ENCODE measurements at regions not wholly inside any gene's neighbourhood (a gene's known extent, or its start where the extent isn't known, plus 50 kb on each side); places are given as distances from the start of the nearest gene placed in this dataset.

GRCh38 chr10:110376021-110376766 lies 71.5 kb upstream of the SMNDC1 start:
- DNase-seq = no peak

- no peak for DNase-seq
Observed at GRCh38 chr10:110376767-110377160, 72.0 kb upstream of the SMNDC1 start.

GRCh38 chr10:110378006-110378405 lies 73.3 kb upstream of the SMNDC1 start:
- DNase-seq = no peak

- no peak for DNase-seq
Observed at GRCh38 chr10:110378533-110379108, 73.9 kb upstream of the SMNDC1 start.

GRCh38 chr10:110379831-110380230 lies 75.1 kb upstream of the SMNDC1 start:
- DNase-seq = no peak

- DNase-seq = no peak
Observed at GRCh38 chr10:110380293-110380692, 75.6 kb upstream of the SMNDC1 start.

- DNase-seq = no peak
Observed at GRCh38 chr10:110382695-110383094, 78.0 kb upstream of the SMNDC1 start.

GRCh38 chr10:110387617-110387982 lies 82.9 kb upstream of the SMNDC1 start:
- no peak for DNase-seq

GRCh38 chr10:110387983-110388686 lies 83.4 kb upstream of the SMNDC1 start:
- DNase-seq = no peak

- DNase-seq = no peak
Observed at GRCh38 chr10:110388687-110389052, 84.0 kb upstream of the SMNDC1 start.

- DNase-seq = no peak
Observed at GRCh38 chr10:110389255-110389654, 84.5 kb upstream of the SMNDC1 start.

GRCh38 chr10:110391541-110391940 lies 86.8 kb upstream of the SMNDC1 start:
- DNase-seq = no peak

GRCh38 chr10:110392121-110392520 lies 87.4 kb upstream of the SMNDC1 start:
- DNase-seq = no peak

- no peak for DNase-seq
Observed at GRCh38 chr10:110392868-110393740, 88.4 kb upstream of the SMNDC1 start.

GRCh38 chr10:110393866-110394265 lies 89.1 kb upstream of the SMNDC1 start:
- DNase-seq = no peak

GRCh38 chr10:110394296-110394695 lies 89.6 kb upstream of the SMNDC1 start:
- DNase-seq = no peak

GRCh38 chr10:110394898-110395297 lies 90.2 kb upstream of the SMNDC1 start:
- no peak for DNase-seq

- no peak for DNase-seq
Observed at GRCh38 chr10:110395350-110396283, 90.9 kb upstream of the SMNDC1 start.

GRCh38 chr10:110396284-110396651 lies 91.5 kb upstream of the SMNDC1 start:
- no peak for DNase-seq

- no peak for DNase-seq
Observed at GRCh38 chr10:110397856-110398255, 93.1 kb upstream of the SMNDC1 start.

GRCh38 chr10:110398419-110399105 lies 93.8 kb upstream of the SMNDC1 start:
- DNase-seq = no peak

Data from COR-L47 (cell line).